Testis (tissue), 2 donors: ENCODE measurements at regions not wholly inside any gene's neighbourhood (a gene's known extent, or its start where the extent isn't known, plus 50 kb on each side); places are given as distances from the start of the nearest gene placed in this dataset.

Experiments
- CTCF ChIP-seq, 3 experiments: fragments of 450-650 bp in 2 of 3; fragments of 200-600 bp in 1 of 3; sonication (generic) in 1 of 3; IDR thresholded peaks; one replicate each; pipeline ENCODE4 v1.5.1; 2016 to 2019; ENCODE audit warnings: antibody characterized with exemption in 3 of 3, mild to moderate bottlenecking in 2 of 3, moderate library complexity in 1 of 3
- POLR2A ChIP-seq: fragments of 450-650 bp; IDR thresholded peaks from one replicate; pipeline ENCODE4 v1.6.1; 2017; ENCODE audit warnings: antibody characterized with exemption, mild to moderate bottlenecking, moderate library complexity

- TF ChIP-seq CTCF (IDR thresholded peaks at IDR 0.05) (no peak), POLR2A (no peak)
These were observed 159.5 kb upstream of the CHD1 start for GRCh38 chr5:99088309-99088708.
